HEK293 (cell line): ENCODE measurements at regions not wholly inside any gene's neighbourhood (a gene's known extent, or its start where the extent isn't known, plus 50 kb on each side); places are given as distances from the start of the nearest gene placed in this dataset.

ENCODE experiments used
- CTCF ChIA-PET: fragments of 350-600 bp; formaldehyde crosslinking; extraction: SDS; loops from one replicate; lab custom pipeline; 2021; ENCODE audit warnings: antibody characterized with exemption; lab: Yijun Ruan, JAX
- POLR2A ChIA-PET: fragments of 300-600 bp; formaldehyde crosslinking; extraction: SDS; loops from one replicate; lab custom pipeline; 2020; ENCODE audit warnings: antibody characterized with exemption, inconsistent platforms; lab: Yijun Ruan, JAX
- H3K27ac ChIP-seq: fragments of 200-500 bp; sonication (Bioruptor generic); 2 replicates; pipeline ENCODE4 v1.5.1; 2014; ENCODE audit warnings: low read depth, low read length, control low read depth, inconsistent platforms; ENCODE audit errors: extremely low read depth
- H3K36me3 ChIP-seq, 2 experiments: fragments of 200-500 bp in 1 of 2; sonication (Bioruptor generic) in 1 of 2; 1 replicate in 1 of 2; 2 replicates in 1 of 2; pipeline ENCODE4 v1.5.1; 2014 to 2017; ENCODE audit warnings: inconsistent platforms in 2 of 2, low read length in 2 of 2; ENCODE audit not compliant: control insufficient read depth in 2 of 2, insufficient read depth in 1 of 2
- H3K4me1 ChIP-seq: fragments of 200-500 bp; sonication (Bioruptor generic); 2 replicates; pipeline ENCODE4 v1.5.1; 2014; ENCODE audit warnings: mild to moderate bottlenecking, low read length, inconsistent platforms; ENCODE audit not compliant: control insufficient read depth, insufficient read depth
- H3K4me3 ChIP-seq: 2 replicates; pipeline ENCODE4 v1.5.1; 2011; ENCODE audit warnings: low read depth, mild to moderate bottlenecking, control low read depth, low read length, moderate library complexity
- H3K9me3 ChIP-seq: fragments of 200-500 bp; sonication (Bioruptor generic); 2 replicates; pipeline ENCODE4 v1.5.1; 2014; ENCODE audit warnings: low read depth, low read length, inconsistent platforms; ENCODE audit not compliant: control insufficient read depth, insufficient read depth
- ATF2 ChIP-seq: fragments of 450-650 bp; formaldehyde crosslinking; IDR thresholded peaks from 2 replicates; pipeline ENCODE4 v1.5.1; 2016; ENCODE audit warnings: missing biosample characterization, missing genetic modification characterization, low read depth
- PBX3 ChIP-seq: sonication (generic); formaldehyde crosslinking; IDR thresholded peaks from 2 replicates; pipeline ENCODE4 v1.8.1; 2022; ENCODE audit warnings: mild to moderate bottlenecking, moderate library complexity, missing genetic modification reagents
- SP7 ChIP-seq: fragments of 450-650 bp; formaldehyde crosslinking; IDR thresholded peaks from 2 replicates; pipeline ENCODE4 v1.5.1; 2016; ENCODE audit warnings: missing biosample characterization, missing genetic modification characterization
- YY2 ChIP-seq: fragments of 450-650 bp; formaldehyde crosslinking; IDR thresholded peaks from 2 replicates; pipeline ENCODE4 v1.5.1; 2016; ENCODE audit warnings: missing biosample characterization, missing genetic modification characterization
- ZIC2 ChIP-seq: fragments of 450-650 bp; formaldehyde crosslinking; IDR thresholded peaks from 2 replicates; pipeline ENCODE4 v1.5.1; 2016; ENCODE audit warnings: missing biosample characterization, missing genetic modification characterization
- ZNF174 ChIP-seq: fragments of 450-650 bp; formaldehyde crosslinking; IDR thresholded peaks from 2 replicates; pipeline ENCODE4 v1.5.0; 2017; ENCODE audit warnings: missing biosample characterization, mild to moderate bottlenecking, missing genetic modification characterization
- ZNF335 ChIP-seq: fragments of 450-650 bp; formaldehyde crosslinking; conservative IDR thresholded peaks from 2 replicates; pipeline ENCODE4 v1.5.1; 2016; ENCODE audit warnings: missing biosample characterization, missing genetic modification characterization
- ZNF366 ChIP-seq: fragments of 450-650 bp; formaldehyde crosslinking; conservative IDR thresholded peaks from 2 replicates; pipeline ENCODE4 v1.5.1; 2016; ENCODE audit warnings: missing biosample characterization, missing genetic modification characterization
- ZNF561 ChIP-seq: fragments of 450-650 bp; IDR thresholded peaks from 2 replicates; pipeline ENCODE4 v1.5.1; 2018; ENCODE audit warnings: missing biosample characterization, missing genetic modification characterization, borderline replicate concordance
- ZNF580 ChIP-seq: fragments of 450-650 bp; formaldehyde crosslinking; IDR thresholded peaks from 2 replicates; pipeline ENCODE4 v1.5.1; 2016; ENCODE audit warnings: missing biosample characterization, missing genetic modification characterization
- ZNF626 ChIP-seq: fragments of 450-650 bp; sonication (Bioruptor Pico); formaldehyde crosslinking; IDR thresholded peaks from 2 replicates; pipeline ENCODE4 v1.5.1; 2018; ENCODE audit warnings: missing biosample characterization, missing genetic modification characterization, inconsistent platforms
- ZNF654 ChIP-seq: fragments of 450-650 bp; formaldehyde crosslinking; IDR thresholded peaks from 2 replicates; pipeline ENCODE4 v1.5.1; 2016; ENCODE audit warnings: low read depth, missing biosample characterization, missing genetic modification characterization
- TF ChIP-seq, protein P1 (sequence below): fragments of 450-650 bp; formaldehyde crosslinking; IDR thresholded peaks from 2 replicates; pipeline ENCODE4 v1.5.0; 2017; ENCODE audit warnings: missing biosample characterization, missing genetic modification characterization, borderline replicate concordance
- TF ChIP-seq, protein P2 (sequence below): fragments of 450-650 bp; formaldehyde crosslinking; IDR thresholded peaks from 2 replicates; pipeline ENCODE4 v1.5.1; 2016; ENCODE audit warnings: missing biosample characterization, missing genetic modification characterization
- TF ChIP-seq, protein P3 (sequence below): fragments of 450-650 bp; formaldehyde crosslinking; IDR thresholded peaks from 2 replicates; pipeline ENCODE4 v1.5.1; 2016; ENCODE audit warnings: missing biosample characterization, missing genetic modification characterization, low read depth
- TF ChIP-seq, protein P4 (sequence below): fragments of 450-650 bp; formaldehyde crosslinking; conservative IDR thresholded peaks from 2 replicates; pipeline ENCODE4 v1.5.1; 2016; ENCODE audit warnings: low read depth, missing biosample characterization, missing genetic modification characterization

DNA sequence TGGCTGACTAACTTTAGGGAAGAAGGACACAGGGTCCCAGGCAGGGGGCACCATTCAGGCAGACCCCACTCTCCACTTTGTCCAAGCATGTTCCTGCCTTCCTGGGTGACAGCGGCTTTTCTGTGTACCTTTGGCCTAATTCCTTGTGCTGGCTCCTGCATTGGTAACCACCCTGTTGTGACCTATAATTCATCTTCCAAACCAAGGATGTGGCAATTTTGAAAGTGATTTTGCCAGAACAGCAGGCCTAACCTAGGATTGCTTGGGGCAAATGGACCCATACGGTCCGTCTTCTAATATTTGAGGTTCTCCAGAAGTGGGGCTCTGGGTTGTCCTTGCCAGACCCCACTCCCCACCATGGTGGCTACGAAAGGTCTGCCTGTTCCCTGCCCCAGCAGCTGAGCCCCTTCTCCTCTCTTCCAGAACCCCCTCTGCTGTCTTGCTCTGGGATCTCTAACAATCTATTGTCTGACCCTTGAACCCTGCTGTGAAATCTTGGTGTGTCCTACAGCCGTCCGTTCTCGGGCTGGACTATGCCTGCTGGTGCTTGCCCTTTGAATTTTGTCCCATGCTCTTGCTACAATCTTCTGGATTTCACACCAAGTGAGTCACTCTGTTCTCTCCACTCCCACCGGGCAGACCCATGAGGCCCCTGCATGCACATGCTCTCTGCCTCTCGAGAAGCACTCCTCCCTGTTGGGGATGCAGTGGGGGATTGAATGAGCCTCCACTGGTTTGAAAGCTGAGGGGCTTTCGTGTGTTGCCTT lies 316.0 kb downstream of the CXCL12 start:
- ChIA-PET CTCF (no interaction called here), POLR2A (no interaction called here)
- Histone ChIP-seq H3K4me3 (no peak overlapping the region), H3K27ac (no peak overlapping the region), H3K9me3 (no peaks in the 10 kb centered on the region), H3K36me3 (no peaks in the 10 kb centered on the region), H3K4me1 (no peaks in the 10 kb centered on the region)
- TF ChIP-seq ZIC2 (tag by site-specific recombination) (peak; percentile 57), ZNF335 (tag by site-specific recombination) (no peak), ZNF174 (tag by site-specific recombination) (no peak)

DNA sequence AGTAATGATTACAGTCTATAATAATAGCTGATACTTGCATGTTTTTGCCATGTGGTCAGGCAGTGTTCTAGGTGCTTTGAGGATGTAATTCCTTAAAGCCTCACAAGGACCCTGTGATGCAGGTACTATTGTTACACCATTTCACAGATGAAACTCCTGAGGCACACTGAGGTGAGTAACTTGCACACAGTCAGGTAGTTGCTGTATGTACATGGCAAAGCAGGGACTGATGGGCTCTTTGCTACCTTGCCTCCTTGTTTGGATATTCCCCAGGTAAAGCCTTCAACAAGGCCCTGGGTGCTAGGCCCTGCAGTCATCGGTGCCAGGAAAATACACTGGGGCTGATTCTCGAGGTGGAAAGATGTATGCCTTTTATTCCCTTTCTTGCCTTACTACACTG lies 317.5 kb downstream of the CXCL12 start:
- Histone ChIP-seq H3K36me3 (no peaks in the 10 kb centered on the region), H3K9me3 (no peaks in the 10 kb centered on the region), H3K27ac (no peak overlapping the region), H3K4me1 (no peaks in the 10 kb centered on the region), H3K4me3 (no peak overlapping the region)
- CTCF ChIA-PET: interaction anchor here (0.6 kb wide), 2 partner anchors 102 to 397 kb away, joined by 3 read pairs; no protein-coding TSS in a partner anchor
- POLR2A ChIA-PET: no interaction called here
- no peak for TF ChIP-seq ATF2 (tag by site-specific recombination)
- TF ChIP-seq, protein P1, sequence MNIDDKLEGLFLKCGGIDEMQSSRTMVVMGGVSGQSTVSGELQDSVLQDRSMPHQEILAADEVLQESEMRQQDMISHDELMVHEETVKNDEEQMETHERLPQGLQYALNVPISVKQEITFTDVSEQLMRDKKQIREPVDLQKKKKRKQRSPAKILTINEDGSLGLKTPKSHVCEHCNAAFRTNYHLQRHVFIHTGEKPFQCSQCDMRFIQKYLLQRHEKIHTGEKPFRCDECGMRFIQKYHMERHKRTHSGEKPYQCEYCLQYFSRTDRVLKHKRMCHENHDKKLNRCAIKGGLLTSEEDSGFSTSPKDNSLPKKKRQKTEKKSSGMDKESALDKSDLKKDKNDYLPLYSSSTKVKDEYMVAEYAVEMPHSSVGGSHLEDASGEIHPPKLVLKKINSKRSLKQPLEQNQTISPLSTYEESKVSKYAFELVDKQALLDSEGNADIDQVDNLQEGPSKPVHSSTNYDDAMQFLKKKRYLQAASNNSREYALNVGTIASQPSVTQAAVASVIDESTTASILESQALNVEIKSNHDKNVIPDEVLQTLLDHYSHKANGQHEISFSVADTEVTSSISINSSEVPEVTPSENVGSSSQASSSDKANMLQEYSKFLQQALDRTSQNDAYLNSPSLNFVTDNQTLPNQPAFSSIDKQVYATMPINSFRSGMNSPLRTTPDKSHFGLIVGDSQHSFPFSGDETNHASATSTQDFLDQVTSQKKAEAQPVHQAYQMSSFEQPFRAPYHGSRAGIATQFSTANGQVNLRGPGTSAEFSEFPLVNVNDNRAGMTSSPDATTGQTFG: no peak
- TF ChIP-seq, protein P2, sequence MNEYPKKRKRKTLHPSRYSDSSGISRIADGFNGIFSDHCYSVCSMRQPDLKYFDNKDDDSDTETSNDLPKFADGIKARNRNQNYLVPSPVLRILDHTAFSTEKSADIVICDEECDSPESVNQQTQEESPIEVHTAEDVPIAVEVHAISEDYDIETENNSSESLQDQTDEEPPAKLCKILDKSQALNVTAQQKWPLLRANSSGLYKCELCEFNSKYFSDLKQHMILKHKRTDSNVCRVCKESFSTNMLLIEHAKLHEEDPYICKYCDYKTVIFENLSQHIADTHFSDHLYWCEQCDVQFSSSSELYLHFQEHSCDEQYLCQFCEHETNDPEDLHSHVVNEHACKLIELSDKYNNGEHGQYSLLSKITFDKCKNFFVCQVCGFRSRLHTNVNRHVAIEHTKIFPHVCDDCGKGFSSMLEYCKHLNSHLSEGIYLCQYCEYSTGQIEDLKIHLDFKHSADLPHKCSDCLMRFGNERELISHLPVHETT (tag by site-specific recombination): no peak
- TF ChIP-seq ZNF626 (tag by site-specific recombination): no peak
- TF ChIP-seq ZIC2 (tag by site-specific recombination): no peak
- no peak for TF ChIP-seq ZNF654
- no peak for TF ChIP-seq PBX3 (CRISPR knock-in tag)
- TF ChIP-seq, protein P3, sequence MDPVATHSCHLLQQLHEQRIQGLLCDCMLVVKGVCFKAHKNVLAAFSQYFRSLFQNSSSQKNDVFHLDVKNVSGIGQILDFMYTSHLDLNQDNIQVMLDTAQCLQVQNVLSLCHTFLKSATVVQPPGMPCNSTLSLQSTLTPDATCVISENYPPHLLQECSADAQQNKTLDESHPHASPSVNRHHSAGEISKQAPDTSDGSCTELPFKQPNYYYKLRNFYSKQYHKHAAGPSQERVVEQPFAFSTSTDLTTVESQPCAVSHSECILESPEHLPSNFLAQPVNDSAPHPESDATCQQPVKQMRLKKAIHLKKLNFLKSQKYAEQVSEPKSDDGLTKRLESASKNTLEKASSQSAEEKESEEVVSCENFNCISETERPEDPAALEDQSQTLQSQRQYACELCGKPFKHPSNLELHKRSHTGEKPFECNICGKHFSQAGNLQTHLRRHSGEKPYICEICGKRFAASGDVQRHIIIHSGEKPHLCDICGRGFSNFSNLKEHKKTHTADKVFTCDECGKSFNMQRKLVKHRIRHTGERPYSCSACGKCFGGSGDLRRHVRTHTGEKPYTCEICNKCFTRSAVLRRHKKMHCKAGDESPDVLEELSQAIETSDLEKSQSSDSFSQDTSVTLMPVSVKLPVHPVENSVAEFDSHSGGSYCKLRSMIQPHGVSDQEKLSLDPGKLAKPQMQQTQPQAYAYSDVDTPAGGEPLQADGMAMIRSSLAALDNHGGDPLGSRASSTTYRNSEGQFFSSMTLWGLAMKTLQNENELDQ (tag by site-specific recombination): no peak
- no peak for TF ChIP-seq ZNF366 (tag by site-specific recombination)
- TF ChIP-seq ZNF335 (tag by site-specific recombination): no peak
- TF ChIP-seq, protein P4, sequence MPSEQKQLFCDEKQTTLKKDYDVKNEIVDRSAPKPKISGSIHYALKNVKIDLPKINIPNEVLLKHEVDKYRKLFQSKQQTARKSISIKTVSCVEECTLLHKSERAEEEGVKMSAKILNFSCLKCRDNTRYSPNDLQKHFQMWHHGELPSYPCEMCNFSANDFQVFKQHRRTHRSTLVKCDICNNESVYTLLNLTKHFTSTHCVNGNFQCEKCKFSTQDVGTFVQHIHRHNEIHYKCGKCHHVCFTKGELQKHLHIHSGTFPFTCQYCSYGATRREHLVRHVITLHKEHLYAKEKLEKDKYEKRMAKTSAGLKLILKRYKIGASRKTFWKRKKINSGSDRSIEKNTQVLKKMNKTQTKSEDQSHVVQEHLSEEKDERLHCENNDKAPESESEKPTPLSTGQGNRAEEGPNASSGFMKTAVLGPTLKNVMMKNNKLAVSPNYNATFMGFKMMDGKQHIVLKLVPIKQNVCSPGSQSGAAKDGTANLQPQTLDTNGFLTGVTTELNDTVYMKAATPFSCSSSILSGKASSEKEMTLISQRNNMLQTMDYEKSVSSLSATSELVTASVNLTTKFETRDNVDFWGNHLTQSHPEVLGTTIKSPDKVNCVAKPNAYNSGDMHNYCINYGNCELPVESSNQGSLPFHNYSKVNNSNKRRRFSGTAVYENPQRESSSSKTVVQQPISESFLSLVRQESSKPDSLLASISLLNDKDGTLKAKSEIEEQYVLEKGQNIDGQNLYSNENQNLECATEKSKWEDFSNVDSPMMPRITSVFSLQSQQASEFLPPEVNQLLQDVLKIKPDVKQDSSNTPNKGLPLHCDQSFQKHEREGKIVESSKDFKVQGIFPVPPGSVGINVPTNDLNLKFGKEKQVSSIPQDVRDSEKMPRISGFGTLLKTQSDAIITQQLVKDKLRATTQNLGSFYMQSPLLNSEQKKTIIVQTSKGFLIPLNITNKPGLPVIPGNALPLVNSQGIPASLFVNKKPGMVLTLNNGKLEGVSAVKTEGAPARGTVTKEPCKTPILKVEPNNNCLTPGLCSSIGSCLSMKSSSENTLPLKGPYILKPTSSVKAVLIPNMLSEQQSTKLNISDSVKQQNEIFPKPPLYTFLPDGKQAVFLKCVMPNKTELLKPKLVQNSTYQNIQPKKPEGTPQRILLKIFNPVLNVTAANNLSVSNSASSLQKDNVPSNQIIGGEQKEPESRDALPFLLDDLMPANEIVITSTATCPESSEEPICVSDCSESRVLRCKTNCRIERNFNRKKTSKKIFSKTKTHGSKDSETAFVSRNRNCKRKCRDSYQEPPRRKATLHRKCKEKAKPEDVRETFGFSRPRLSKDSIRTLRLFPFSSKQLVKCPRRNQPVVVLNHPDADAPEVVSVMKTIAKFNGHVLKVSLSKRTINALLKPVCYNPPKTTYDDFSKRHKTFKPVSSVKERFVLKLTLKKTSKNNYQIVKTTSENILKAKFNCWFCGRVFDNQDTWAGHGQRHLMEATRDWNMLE (tag by site-specific recombination): no peak
- no peak for TF ChIP-seq SP7 (tag by site-specific recombination)
- TF ChIP-seq YY2 (tag by site-specific recombination): no peak
- TF ChIP-seq ZNF580 (tag by site-specific recombination): no peak
- no peak for TF ChIP-seq ZNF561
